Naive thymus-derived CD4-positive, alpha-beta T cell (primary cell): ENCODE measurements at regions not wholly inside any gene's neighbourhood (a gene's known extent, or its start where the extent isn't known, plus 50 kb on each side); places are given as distances from the start of the nearest gene placed in this dataset.

Experiments used
- ATAC-seq: fragments of 150-1000 bp; cut with Tn5 transposase; 2 replicates; pipeline ENCODE4 v1.10.0; 2021; ENCODE audit warnings: mild to moderate bottlenecking, moderate library complexity
- CTCF ChIA-PET: fragments of 350-600 bp; sonication (Branson Sonifier 250); formaldehyde crosslinking; loops from one replicate; lab custom pipeline; 2021; ENCODE audit warnings: antibody characterized with exemption; lab: Charles Lee
- POLR2A ChIA-PET: fragments of 350-600 bp; sonication (Branson Sonifier 250); formaldehyde crosslinking; loops from one replicate; lab custom pipeline; 2021; ENCODE audit warnings: antibody characterized with exemption, inconsistent platforms; lab: Charles Lee
- DNase-seq, 9 donors: peaks; one replicate each; pipeline versions ENCODE4 v3.0.0 to v3.0.0-alpha.2; 2020 to 2022; ENCODE audit warnings: mixed read lengths in 1 of 9
- H3K27ac ChIP-seq: one replicate; pipeline ENCODE4 v1.7.0; 2013; ENCODE audit warnings: mild to moderate bottlenecking, low read depth, low read length, moderate library complexity
- H3K27me3 ChIP-seq, 2 donors: one replicate each; pipeline ENCODE4 v1.7.0; 2013; ENCODE audit warnings: low read length in 2 of 2, mild to moderate bottlenecking in 2 of 2, moderate library complexity in 2 of 2; ENCODE audit not compliant: control insufficient read depth in 2 of 2, insufficient read depth in 2 of 2
- H3K36me3 ChIP-seq, 3 experiments: 1 replicate in 2 of 3; 2 replicates in 1 of 3; pipeline ENCODE4 v1.7.0; 2013; ENCODE audit warnings: low read length in 3 of 3, mild to moderate bottlenecking in 3 of 3, moderate library complexity in 1 of 3; ENCODE audit not compliant: insufficient read depth in 3 of 3, control insufficient read depth in 2 of 3
- H3K4me1 ChIP-seq, 2 donors: one replicate each; pipeline ENCODE4 v1.7.0; 2013; ENCODE audit warnings: low read length in 2 of 2, mild to moderate bottlenecking in 2 of 2, moderate library complexity in 1 of 2; ENCODE audit not compliant: control insufficient read depth in 2 of 2, insufficient read depth in 2 of 2
- H3K4me3 ChIP-seq: 2 replicates; pipeline ENCODE4 v1.7.0; 2013; ENCODE audit warnings: mild to moderate bottlenecking, low read length
- H3K9me3 ChIP-seq, 3 experiments: 1 replicate in 2 of 3; 2 replicates in 1 of 3; pipeline ENCODE4 v1.7.0; 2013; ENCODE audit warnings: low read length in 3 of 3; ENCODE audit not compliant: control insufficient read depth in 2 of 3
- H3K27ac Mint-ChIP-seq, 9 donors: one replicate each; pipeline ENCODE4 v1.8.0; 2020 to 2022; ENCODE audit warnings: mixed read lengths in 9 of 9, mild to moderate bottlenecking in 8 of 9, moderate library complexity in 5 of 9, inconsistent platforms in 2 of 9
- H3K27me3 Mint-ChIP-seq, 5 donors: one replicate each; pipeline ENCODE4 v1.8.0; 2021 to 2022; ENCODE audit warnings: mixed read lengths in 5 of 5, mild to moderate bottlenecking in 1 of 5
- H3K36me3 Mint-ChIP-seq, 5 donors: one replicate each; pipeline ENCODE4 v1.8.0; 2020 to 2022; ENCODE audit warnings: mixed read lengths in 5 of 5, mild to moderate bottlenecking in 3 of 5, inconsistent platforms in 1 of 5
- H3K4me1 Mint-ChIP-seq, 7 donors: one replicate each; pipeline ENCODE4 v1.8.0; 2020 to 2022; ENCODE audit warnings: mixed read lengths in 7 of 7, mild to moderate bottlenecking in 3 of 7, inconsistent platforms in 1 of 7
- H3K4me3 Mint-ChIP-seq, 10 donors: one replicate each; pipeline ENCODE4 v1.8.0; 2020 to 2022; ENCODE audit warnings: mild to moderate bottlenecking in 10 of 10, mixed read lengths in 10 of 10, moderate library complexity in 6 of 10, inconsistent platforms in 2 of 10
- H3K9me3 Mint-ChIP-seq, 11 donors: one replicate each; pipeline ENCODE4 v1.8.0; 2020 to 2022; ENCODE audit warnings: mixed read lengths in 11 of 11, mild to moderate bottlenecking in 4 of 11, inconsistent platforms in 1 of 11, moderate library complexity in 1 of 11
- intact Hi-C, 2 donors: fragments of 100-400 bp; cut with micrococcal nuclease; formaldehyde crosslinking; loops; one replicate each; pipeline ENCODE4 v1.15.1; 2023

- DNase-seq (no peak), ATAC-seq (no peak)
- Mint-ChIP-seq H3K27ac (no peak overlapping the region), H3K4me1 (peaks cover 0 to 14% (median 6%) of the 10 kb centered on the region in 7 donors), H3K9me3 (peaks cover 0 to 9% (median 0%) of the 10 kb centered on the region in 11 donors), H3K4me3 (no peak overlapping the region), H3K36me3 (no peaks in the 10 kb centered on the region), H3K27me3 (no peaks in the 10 kb centered on the region)
- Histone ChIP-seq H3K4me3 (no peak overlapping the region), H3K4me1 (no peaks in the 10 kb centered on the region), H3K36me3 (no peaks in the 10 kb centered on the region), H3K9me3 (no peaks in the 10 kb centered on the region), H3K27ac (no peak overlapping the region), H3K27me3 (no peaks in the 10 kb centered on the region)
- ChIA-PET POLR2A (no interaction called here), CTCF (no interaction called here)
- intact Hi-C loops = no loop called here
Measured at GRCh38 chr10:107657851-107658250, 493.3 kb upstream of the SORCS1 start.

- H3K27ac ChIP-seq = no peak overlapping the region
- Mint-ChIP-seq H3K4me3 (no peak overlapping the region), H3K27me3 (no peaks in the 10 kb centered on the region), H3K4me1 (peaks cover 0 to 16% (median 6%) of the 10 kb centered on the region in 7 donors), H3K9me3 (peaks cover 0 to 9% (median 0%) of the 10 kb centered on the region in 11 donors), H3K27ac (no peak overlapping the region), H3K36me3 (no peaks in the 10 kb centered on the region)
- no peaks in the 10 kb centered on the region for H3K4me1 ChIP-seq
- no peaks in the 10 kb centered on the region for H3K9me3 ChIP-seq
- no peaks in the 10 kb centered on the region for H3K27me3 ChIP-seq
- ATAC-seq = no peak
- H3K36me3 ChIP-seq = no peaks in the 10 kb centered on the region
- ChIA-PET CTCF (no interaction called here), POLR2A (no interaction called here)
- no peak for DNase-seq
- intact Hi-C loops = no loop called here
- H3K4me3 ChIP-seq = no peak overlapping the region
Measured at GRCh38 chr10:107656932-107657331, 492.4 kb upstream of the SORCS1 start.

GRCh38 chr10:107653832-107654287 is 489.4 kb upstream of the SORCS1 start:
- no peaks in the 10 kb centered on the region for H3K4me1 ChIP-seq
- Mint-ChIP-seq H3K36me3 (no peaks in the 10 kb centered on the region), H3K27ac (peak overlapping the region in 4 of 9 donors; percentile 16 to 84 (median 24)), H3K4me3 (peak overlapping the region; percentile 33 to 73 (median 56)), H3K4me1 (peaks cover 0 to 16% (median 6%) of the 10 kb centered on the region in 7 donors), H3K27me3 (no peaks in the 10 kb centered on the region), H3K9me3 (peaks cover 0 to 7% (median 0%) of the 10 kb centered on the region in 11 donors)
- POLR2A ChIA-PET = no interaction called here
- ATAC-seq = peak; percentile 44
- no peaks in the 10 kb centered on the region for H3K36me3 ChIP-seq
- no peaks in the 10 kb centered on the region for H3K27me3 ChIP-seq
- intact Hi-C loops = no loop called here
- CTCF ChIA-PET = no interaction called here
- no peak overlapping the region for H3K4me3 ChIP-seq
- no peaks in the 10 kb centered on the region for H3K9me3 ChIP-seq
- DNase-seq = no peak
- no peak overlapping the region for H3K27ac ChIP-seq

GRCh38 chr10:107650939-107651338 is 486.4 kb upstream of the SORCS1 start:
- no peak overlapping the region for H3K27ac Mint-ChIP-seq
- no peaks in the 10 kb centered on the region for H3K36me3 ChIP-seq
- H3K4me3 ChIP-seq = no peak overlapping the region
- no peak overlapping the region for H3K27ac ChIP-seq
- intact Hi-C loops = no loop called here
- H3K4me1 ChIP-seq = no peaks in the 10 kb centered on the region
- peaks cover 0 to 4% (median 0%) of the 10 kb centered on the region in 11 donors for H3K9me3 Mint-ChIP-seq
- H3K27me3 ChIP-seq = no peaks in the 10 kb centered on the region
- H3K9me3 ChIP-seq = no peaks in the 10 kb centered on the region
- no peaks in the 10 kb centered on the region for H3K36me3 Mint-ChIP-seq
- DNase-seq (no peak), ATAC-seq (no peak)
- ChIA-PET POLR2A (no interaction called here), CTCF (no interaction called here)
- H3K4me1 Mint-ChIP-seq = peaks cover 0 to 16% (median 6%) of the 10 kb centered on the region in 7 donors
- no peaks in the 10 kb centered on the region for H3K27me3 Mint-ChIP-seq
- no peak overlapping the region for H3K4me3 Mint-ChIP-seq

- Histone ChIP-seq H3K27ac (no peak overlapping the region), H3K9me3 (no peaks in the 10 kb centered on the region), H3K27me3 (no peaks in the 10 kb centered on the region), H3K36me3 (no peaks in the 10 kb centered on the region), H3K4me3 (no peak overlapping the region), H3K4me1 (no peaks in the 10 kb centered on the region)
- peaks cover 0 to 11% (median 5%) of the 10 kb centered on the region in 7 donors for H3K4me1 Mint-ChIP-seq
- H3K4me3 Mint-ChIP-seq = no peak overlapping the region
- peaks cover 0 to 12% (median 1%) of the 10 kb centered on the region in 11 donors for H3K9me3 Mint-ChIP-seq
- H3K36me3 Mint-ChIP-seq = no peaks in the 10 kb centered on the region
- H3K27me3 Mint-ChIP-seq = no peaks in the 10 kb centered on the region
- POLR2A ChIA-PET = no interaction called here
- DNase-seq (no peak), ATAC-seq (no peak)
- CTCF ChIA-PET = no interaction called here
- intact Hi-C loops = no loop called here
- no peak overlapping the region for H3K27ac Mint-ChIP-seq
Measured at GRCh38 chr10:107649249-107649648, 484.7 kb upstream of the SORCS1 start.

GRCh38 chr10:107647462-107647861 is 483.0 kb upstream of the SORCS1 start:
- Histone ChIP-seq H3K9me3 (no peaks in the 10 kb centered on the region), H3K4me3 (no peak overlapping the region), H3K36me3 (no peaks in the 10 kb centered on the region), H3K4me1 (no peaks in the 10 kb centered on the region), H3K27ac (no peak overlapping the region), H3K27me3 (no peaks in the 10 kb centered on the region)
- Mint-ChIP-seq H3K4me1 (no peaks in the 10 kb centered on the region), H3K9me3 (peaks cover 0 to 14% (median 2%) of the 10 kb centered on the region in 11 donors), H3K4me3 (no peak overlapping the region), H3K27ac (no peak overlapping the region), H3K27me3 (no peaks in the 10 kb centered on the region), H3K36me3 (no peaks in the 10 kb centered on the region)
- POLR2A ChIA-PET = no interaction called here
- CTCF ChIA-PET = no interaction called here
- intact Hi-C loops = no loop called here
- no peak for ATAC-seq
- DNase-seq = no peak

- Mint-ChIP-seq H3K4me3 (no peak overlapping the region), H3K36me3 (no peaks in the 10 kb centered on the region), H3K4me1 (no peaks in the 10 kb centered on the region), H3K9me3 (peaks cover 0 to 10% (median 4%) of the 10 kb centered on the region in 11 donors), H3K27me3 (no peaks in the 10 kb centered on the region), H3K27ac (no peak overlapping the region)
- ChIA-PET CTCF (no interaction called here), POLR2A (no interaction called here)
- intact Hi-C loops = no loop called here
- no peaks in the 10 kb centered on the region for H3K4me1 ChIP-seq
- DNase-seq = no peak
- no peak for ATAC-seq
- H3K36me3 ChIP-seq = no peaks in the 10 kb centered on the region
- no peak overlapping the region for H3K4me3 ChIP-seq
- no peak overlapping the region for H3K27ac ChIP-seq
- peaks cover 0 to 6% (median 0%) of the 10 kb centered on the region in 3 experiments for H3K9me3 ChIP-seq
- no peaks in the 10 kb centered on the region for H3K27me3 ChIP-seq
Measured at GRCh38 chr10:107631876-107632275, 467.4 kb upstream of the SORCS1 start.
